NCI-H2107 treated with DMSO at 0.1 percent for 48 hours (cell line): ENCODE measurements at regions not wholly inside any gene's neighbourhood (a gene's known extent, or its start where the extent isn't known, plus 50 kb on each side); places are given as distances from the start of the nearest gene placed in this dataset.
"Not testable (repeated sequence)": the region's sequence is repeated elsewhere in the genome, so short reads cannot be mapped to it uniquely, and the experiment has no call there.

Experiments
- DNase-seq: peaks from one replicate; lab custom pipeline; 2025; ENCODE audit not compliant: unreplicated experiment; lab: John Stamatoyannopoulos, UW

GRCh38 chr13:50618206-50618605 is 225.3 kb downstream of the DLEU7 start:
- no peak for DNase-seq

GRCh38 chr13:50626101-50626547 is 217.4 kb downstream of the DLEU7 start:
- no peak for DNase-seq

DNA sequence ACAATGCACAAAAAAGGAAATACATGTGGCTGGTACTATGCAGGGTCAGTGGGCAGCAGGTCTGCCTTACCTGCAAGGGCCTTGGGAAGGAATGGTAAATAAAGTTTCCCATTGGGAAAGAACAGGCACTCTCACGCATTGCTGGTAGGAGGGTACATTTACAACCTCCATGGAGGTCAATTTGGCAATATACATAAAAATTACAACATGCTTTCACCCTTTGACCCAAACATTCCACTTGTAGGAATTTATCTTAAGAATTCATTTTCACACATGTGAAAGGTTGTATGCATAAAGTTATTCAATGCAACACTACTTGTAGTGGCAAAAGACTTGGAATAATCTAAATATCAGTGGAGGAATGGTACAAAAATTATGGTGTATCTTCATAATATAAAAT is 216.4 kb downstream of the DLEU7 start:
- no peak for DNase-seq

- DNase-seq = not testable (repeated sequence)
Measured at GRCh38 chr13:50628512-50628911, 215.0 kb downstream of the DLEU7 start.

DNA sequence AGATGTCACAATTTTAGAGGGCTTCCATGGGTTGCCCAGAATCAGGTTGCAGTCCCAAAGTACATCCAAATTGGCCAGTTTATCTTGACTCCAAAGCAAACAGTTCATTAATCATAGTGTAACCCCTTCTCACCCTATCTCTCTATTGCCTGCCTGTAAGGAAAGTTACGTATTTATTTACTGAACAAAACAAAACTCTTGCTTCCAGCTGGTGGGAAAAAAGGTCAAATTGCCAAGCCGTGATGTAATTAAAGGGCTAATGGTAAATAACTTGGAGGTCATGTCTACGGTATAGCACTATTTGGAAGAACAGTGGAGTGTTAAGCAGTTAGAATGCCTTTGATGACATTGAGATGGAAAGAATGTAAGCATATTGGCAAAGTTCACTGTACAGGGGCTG is 214.0 kb downstream of the DLEU7 start:
- DNase-seq = no peak

GRCh38 chr13:50629966-50630365 is 213.5 kb downstream of the DLEU7 start:
- DNase-seq = no peak

GRCh38 chr13:50631041-50631440 is 212.5 kb downstream of the DLEU7 start:
- no peak for DNase-seq

DNA sequence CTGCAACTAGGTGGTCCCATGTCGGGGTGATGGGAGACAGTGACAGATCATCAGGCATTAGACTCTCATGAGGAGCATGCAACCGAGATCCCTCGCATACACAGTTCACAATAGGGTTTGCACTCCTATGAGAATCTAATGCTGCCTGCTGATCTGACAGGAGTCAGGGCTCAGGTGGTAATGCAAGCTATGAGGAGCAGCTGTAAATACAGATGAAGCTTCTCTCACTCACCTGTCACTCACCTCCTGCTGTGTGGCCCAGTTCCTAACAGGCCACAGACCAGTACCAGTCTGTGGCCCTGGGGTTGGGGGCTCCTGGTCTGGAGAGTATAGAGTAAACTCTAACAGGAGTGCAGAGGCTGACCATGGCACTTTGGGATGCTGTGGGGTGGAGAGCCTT is 209.2 kb downstream of the DLEU7 start:
- DNase-seq = no peak

- DNase-seq = no peak
Measured at GRCh38 chr13:50635504-50635903, 208.0 kb downstream of the DLEU7 start.

- no peak for DNase-seq
Measured at GRCh38 chr13:50636007-50636704, 207.3 kb downstream of the DLEU7 start.

DNA sequence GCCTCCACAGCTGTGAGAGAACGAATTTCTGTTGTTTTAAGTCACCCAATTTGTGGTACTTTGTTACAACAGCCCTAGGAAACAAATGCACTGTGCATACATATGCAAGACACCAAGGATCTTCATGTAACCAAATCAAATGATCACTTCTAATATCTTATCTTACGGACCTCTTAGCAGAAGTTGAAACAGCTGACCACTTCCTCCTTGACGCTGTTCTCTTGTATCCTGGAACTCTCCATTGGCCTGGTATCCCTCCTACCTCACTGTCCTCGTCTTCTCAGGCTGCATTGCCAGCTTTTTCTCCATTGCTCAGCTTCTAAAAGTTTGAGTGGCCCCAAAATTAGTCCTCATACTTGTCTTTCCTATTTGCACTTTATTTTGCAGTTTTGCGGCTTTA is 200.4 kb downstream of the DLEU7 start:
- DNase-seq = no peak

DNA sequence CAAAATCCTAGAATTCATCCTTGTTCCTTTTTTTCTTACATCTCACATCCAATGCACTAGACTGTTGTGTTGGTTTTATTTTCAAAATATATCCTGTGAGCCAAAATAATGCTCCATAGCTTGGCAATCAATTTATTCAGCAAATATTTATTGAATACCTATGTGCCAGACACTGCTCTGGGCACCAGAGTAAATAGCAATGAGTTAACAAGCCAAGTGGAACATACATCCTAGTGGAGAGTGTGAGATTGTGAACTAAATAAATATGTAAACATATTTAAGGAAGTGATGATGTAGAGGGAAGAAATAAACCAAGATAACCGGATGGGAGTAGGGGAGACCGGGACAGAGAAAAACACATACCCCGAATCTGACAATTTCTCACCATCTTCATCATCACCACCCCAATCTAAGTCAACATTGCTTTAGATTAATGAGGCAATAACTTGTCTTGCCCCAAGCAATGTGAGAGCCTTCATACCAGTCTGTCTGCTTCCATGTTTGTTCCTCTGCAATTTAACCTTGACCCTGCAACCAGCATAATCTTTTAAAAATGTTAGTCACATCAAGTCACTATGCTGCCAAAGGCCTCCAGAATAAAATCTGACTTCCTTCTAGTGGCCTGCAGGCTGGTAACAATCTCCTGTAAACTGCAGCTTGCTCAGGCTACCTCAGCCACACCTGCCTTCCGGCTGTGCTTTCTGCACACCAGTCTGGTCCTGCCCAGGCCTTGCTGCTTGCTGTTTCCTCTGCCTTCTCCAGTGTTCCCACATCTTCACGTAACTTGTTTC is 199.2 kb downstream of the DLEU7 start:
- no peak for DNase-seq

DNA sequence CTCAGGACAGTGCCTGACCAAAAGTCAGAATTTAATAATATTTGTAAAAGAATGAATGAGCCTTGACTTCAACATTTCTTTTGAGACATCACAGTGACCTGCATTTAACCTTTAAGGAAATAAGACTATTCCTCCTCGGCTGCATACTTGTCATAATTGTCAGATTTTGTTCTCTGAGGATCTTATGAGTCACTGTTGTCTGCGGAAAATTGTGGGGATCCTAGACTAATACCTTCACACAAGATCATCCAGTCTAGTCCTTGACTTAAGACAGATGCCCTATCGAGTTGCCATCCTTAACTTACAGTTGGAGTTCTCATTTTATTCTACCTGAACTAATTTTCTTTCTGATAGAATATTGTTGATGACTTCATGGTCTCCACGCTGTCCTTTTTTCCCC is 198.4 kb downstream of the DLEU7 start:
- DNase-seq = no peak

DNA sequence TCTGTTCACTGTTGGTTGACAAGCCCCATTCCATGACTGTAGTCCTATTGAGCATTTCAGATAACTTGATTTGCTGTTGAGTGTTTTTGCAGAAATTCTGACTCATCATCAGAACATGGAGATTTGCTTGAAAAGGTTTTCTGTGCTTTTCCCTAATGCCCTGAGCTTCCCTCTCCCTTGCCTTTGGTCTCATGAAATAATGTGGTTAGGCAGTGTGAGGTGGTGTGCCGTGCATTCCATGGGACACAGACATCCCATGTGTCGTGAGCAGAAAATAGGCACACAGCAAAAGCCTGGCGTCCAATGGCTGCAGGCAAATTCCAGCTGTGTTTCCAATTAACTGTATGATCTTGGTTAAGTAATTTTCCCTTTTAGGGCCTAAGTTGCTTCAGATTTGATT is 197.4 kb downstream of the DLEU7 start:
- DNase-seq = no peak

GRCh38 chr13:50649211-50649610 is 194.3 kb downstream of the DLEU7 start:
- no peak for DNase-seq

DNA sequence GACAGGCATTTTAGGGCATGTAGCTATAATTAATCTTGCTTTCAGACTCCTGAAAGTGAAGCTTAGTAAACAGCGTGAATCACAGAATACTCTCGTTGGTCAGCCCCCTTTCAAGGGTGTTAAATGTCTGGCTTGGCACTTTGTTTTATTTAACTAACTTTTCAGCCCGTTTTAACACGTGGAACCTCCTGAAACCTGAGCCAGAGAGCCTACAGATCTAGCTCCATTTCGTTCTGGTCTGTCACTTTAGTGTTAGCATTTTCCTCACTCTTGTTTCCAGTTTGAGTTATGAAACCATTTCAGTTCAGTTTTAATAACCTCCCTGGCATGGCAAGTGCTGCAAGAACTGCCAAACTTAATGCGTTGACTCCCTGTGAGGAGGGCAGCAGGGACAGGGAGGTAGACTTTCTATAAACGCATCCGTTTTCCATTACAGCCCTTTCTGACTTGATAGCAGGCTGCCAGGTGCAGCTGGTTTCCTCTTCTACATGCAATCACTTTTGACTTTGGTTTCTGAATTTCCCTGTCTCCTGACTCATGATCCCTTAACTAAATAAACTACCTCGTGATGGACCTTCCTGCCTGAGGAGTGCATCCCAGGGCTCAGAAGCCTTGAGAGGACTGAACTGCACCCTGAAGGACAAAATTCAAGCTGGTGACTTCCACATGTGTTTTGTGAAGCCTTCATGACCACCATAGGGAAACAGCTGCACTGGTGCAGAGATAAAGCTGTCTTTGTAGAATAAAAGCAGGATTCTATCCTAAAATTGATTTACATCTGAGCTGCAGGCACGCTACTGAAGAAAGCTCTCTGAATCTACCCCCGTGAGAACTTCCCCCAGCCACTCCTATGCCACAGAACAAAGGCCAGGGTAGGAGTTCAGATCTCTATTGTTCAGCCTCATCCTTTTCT is 192.6 kb downstream of the DLEU7 start:
- peak; percentile 83 for DNase-seq

GRCh38 chr13:50651922-50652321 is 191.6 kb downstream of the DLEU7 start:
- DNase-seq = no peak

GRCh38 chr13:50654331-50654730 is 189.2 kb downstream of the DLEU7 start:
- DNase-seq = no peak

GRCh38 chr13:50661881-50662280 is 181.6 kb downstream of the DLEU7 start:
- not testable (repeated sequence) for DNase-seq

- no peak for DNase-seq
Measured at GRCh38 chr13:50664951-50665350, 178.5 kb downstream of the DLEU7 start.

DNA sequence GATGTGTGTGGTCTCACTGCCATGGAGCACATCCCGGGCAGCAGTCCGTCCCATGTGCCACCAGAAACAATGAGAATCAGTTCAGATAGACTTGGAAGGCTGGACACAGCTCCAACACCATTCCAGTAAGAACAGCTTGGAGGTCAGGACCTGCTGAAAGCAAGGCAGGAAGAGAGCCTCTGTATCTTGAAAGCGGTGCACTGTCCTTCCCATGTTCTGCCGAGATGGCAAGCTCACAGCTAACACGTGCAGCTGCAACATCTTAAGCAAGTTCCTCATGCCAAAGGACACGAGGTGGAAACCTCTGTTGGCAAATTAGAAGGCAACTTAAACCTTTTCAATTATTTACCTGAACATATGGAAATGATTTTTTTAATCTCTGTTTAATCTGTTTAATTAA is 175.4 kb downstream of the DLEU7 start:
- no peak for DNase-seq
